GM19023 (cell line): ENCODE measurements at regions not wholly inside any gene's neighbourhood (a gene's known extent, or its start where the extent isn't known, plus 50 kb on each side); places are given as distances from the start of the nearest gene placed in this dataset.

Experiments used
- ATAC-seq: cut with Tn5 transposase; IDR thresholded peaks from one replicate; pipeline ENCODE4 v1.9.1; 2021; ENCODE audit warnings: mild to moderate bottlenecking, moderate library complexity; ENCODE audit not compliant: unreplicated experiment

DNA sequence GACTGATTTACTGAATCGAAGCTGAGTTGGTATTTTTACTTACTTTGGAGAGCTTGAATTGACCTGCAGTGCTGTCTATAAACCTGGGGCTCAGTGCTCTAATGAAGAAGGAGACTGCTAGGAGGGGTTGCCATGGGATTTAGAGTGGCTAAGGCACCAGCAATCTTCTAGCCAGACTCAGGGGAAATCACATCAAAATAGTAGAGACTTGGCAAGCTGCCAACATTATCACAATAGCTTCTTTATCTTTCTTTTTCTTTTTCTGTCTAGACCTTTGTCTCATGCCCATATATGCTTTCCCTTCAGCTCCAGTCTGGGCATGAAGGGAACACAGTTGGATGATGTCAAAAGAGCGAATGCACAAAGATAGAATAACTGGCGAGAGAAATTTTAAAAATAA, 301.1 kb upstream of the DPYD start:
- no peak for ATAC-seq

DNA sequence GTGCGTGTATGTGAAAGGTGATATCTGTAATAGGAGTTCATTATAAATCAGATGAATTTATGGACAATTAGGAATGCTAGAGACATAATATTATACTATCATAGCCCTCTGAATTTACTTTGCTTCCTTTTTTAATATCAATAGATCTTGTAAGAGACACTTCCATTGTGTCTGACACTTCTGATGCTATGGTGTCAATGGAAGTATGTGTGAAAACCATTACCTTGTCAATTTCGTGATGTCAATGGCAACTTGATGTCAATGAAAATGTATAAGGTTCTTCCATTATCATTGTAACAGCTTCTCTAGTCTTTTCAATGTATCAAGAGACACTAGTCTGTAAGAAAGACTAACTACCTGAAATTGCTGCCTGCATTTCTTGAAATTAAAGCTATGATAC, 296.8 kb upstream of the DPYD start:
- no peak for ATAC-seq

DNA sequence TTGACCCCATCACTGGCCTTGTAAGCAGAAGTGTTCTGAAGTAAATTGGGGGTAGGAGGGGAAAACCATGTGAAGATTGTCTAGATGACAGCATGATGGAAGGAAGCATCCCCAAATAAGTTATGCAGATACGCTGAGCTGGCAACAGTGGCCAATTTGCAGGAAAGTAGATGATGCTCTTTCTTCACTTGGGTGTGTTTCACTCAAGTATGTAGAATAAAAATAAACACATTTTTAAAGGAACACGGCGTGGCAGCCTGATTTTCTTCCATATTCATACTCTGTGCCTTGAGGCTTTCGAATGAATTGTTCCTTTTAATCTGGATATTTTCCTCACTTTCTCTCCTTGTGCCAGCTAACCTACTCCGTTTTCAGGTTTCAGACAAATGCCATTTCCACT, 295.5 kb upstream of the DPYD start:
- no peak for ATAC-seq

DNA sequence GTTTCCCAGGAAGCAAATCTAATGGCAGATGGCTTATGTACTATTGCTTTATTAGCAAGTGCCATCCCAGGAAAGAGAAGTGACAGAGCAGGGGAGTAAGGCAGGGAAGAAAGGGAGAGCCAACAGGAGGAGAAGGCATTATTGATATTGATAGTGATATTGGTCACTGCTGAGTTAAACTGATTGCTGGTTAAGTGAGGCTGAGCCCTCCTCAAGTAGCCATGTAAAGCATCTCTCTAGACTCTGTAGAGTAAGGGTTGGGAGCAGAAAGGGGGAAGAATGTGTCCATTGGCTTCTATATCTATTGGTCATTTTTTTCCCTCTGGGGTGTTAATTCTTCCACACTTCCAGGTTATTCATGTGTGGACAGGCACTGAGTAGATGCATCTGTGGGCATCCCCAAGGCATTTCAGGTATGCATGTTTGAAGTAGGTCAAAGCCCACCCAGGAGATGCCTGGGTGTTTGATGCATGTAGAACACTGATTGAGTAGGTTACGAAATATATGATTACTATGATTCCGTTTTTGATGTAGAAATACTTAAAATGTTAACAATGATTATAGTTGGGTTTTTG, 290.5 kb upstream of the DPYD start:
- ATAC-seq = no peak

DNA sequence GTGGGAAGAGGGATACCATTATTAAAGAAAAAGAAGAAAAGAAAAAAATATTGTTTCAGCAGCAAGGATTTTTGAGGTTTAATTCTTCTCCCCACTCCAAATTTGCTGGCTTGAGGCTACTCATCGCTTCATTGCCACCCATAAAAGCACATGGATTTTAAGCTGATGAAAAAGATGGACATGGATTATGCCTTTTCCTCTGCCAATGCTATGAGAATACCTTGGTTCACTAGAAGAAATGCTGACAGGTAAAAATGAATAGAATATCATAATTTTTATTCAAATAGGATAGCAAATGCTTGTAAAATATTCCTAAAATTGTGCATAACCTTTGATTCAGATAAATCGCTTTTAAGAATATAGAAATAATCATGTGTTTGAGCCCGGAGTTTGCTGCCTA, 289.7 kb upstream of the DPYD start:
- ATAC-seq = no peak

DNA sequence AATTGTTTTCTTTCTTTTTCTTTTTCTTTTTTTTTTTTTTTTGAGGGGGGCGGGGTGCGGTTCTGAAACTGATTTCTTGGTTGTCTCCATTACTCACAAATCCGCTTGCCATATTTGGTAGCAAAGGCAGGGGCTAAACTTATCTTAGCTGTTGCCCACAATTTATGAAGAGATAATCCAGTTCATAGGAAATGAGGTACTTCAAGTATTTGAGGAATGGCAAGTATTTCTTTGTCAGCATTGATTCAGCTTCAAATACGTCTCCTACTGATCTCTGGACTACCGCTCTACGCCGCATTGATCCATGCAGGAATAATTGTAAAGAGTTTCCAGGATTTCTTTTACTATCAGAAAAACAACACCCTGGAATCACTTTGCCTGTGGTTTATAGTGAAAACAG, 289.2 kb upstream of the DPYD start:
- ATAC-seq = no peak

DNA sequence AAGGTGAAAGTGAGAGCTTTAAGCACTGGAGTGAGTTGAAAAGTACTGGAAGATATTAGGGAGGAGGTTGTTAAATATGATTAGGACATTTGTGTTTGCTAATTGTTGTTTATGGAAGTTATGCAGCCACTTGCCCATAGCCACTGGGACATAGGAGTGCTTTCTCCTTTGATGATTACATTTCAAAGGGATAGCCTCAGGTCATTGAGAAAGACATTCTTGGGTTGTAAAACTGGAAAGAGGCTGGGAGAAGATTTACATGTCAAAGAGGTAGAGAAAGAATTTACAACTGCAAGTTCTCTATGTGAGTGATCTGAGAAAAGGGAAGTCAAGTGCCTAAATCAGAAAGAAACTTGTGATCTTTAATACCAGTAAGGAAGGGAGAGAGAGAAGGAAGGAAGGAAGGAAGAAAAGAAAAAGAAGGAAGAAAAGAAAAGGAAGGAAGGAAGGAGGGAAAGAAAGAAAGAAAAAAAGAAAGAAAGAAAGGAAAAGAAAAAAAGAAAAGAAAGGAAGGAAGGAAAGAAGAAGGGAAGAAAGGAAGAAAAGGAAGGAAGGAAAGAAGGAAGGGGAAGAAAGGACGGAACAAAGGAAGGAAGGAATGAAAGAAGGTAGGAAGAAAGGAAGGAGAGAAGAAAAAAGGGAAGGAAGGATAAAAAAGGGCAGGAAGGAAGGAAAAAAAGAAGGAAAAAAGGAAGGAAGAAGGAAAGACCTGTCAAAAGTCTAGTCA, 284.6 kb upstream of the DPYD start:
- ATAC-seq = no peak

DNA sequence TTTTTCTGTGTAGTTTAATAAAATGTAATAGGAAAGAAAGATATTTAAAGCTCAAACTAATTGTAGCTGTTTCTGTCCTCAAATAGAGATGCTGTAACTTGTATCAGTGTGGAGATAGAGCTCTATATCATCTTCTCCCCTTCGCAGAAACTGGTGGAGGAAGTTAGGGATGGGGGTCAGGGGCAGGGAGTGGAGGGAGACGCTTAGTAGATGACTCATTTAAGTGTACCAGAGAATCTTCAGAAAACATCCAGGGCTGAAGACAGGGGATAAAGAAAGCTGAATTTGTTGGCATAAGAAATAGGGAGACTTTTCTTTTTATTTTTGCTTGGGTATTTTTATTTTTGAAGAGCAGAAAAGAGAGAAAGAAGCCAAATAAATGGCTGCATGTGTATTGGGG, 282.6 kb upstream of the DPYD start:
- no peak for ATAC-seq

DNA sequence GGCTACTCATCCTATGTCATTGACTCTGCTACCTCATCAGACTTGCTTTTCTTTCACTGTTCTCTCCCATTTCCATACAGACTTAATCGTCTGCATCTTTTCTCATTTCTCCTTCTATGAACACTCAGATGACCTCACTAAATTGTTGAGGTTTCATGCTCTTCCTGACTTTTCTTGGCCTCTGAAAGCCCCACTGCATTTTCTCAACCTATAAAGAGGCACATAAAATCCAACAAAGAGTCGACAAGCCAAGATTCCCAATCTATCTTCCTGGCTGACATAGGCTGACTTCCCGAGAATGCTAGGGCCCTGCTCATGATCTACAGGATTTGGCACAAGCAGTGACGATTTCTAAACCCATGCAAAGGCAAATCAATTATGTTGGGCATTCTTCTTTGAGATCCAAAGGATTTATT, 280.8 kb upstream of the DPYD start:
- no peak for ATAC-seq

DNA sequence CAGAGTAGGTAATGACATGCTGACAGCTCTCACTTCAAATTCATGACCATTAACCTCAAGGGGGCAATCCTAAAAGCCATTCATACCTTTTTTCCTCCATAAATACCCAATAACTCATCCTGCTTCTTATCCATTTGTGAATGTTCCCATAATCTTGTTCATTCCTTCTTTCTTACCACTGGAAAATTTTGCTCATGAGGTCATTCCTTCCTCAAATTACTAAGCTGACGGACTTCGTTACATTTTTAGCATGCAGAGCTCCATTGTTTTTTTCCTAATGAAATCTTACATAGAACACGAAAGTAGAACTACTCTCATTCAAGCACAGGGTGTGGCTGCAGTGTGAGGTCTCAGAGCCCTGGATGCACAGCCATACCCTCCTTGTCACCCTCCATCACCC, 276.5 kb upstream of the DPYD start:
- no peak for ATAC-seq

DNA sequence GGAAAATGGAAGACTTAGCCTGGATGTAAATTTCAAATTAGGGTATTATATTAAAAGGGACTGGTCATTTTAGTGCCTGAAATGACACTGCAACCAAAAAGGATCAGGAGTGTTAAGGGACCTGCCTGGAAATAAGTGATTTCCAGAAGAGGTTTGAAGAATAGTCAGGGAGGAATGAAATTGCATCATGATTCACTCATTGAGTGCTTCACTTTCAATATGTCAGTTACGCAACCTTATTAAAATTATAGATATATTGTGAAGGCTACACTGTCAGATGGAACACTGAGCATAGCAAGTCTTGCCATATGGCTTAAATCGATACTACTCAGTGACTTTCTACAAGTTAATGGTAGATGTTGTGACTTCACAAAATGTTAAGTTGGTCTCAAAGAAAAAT, 275.2 kb upstream of the DPYD start:
- no peak for ATAC-seq

DNA sequence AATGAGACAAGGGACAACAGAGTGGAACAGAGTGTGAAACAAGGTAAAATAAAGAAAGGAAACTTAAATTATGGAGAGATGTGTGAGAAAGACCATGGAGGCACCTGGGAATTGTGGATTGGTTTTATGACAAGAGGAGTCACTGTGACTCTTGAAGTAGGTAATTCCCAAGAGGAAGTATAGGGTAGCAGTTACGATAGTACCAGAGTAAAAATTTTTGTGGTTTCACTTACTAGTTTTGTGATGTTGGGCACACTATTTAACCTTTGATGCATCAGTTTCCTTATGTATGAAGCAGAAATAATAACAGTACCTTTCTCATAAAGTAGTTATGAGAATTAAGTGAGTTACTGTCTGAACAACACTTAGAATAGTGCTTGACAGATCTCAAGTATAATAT, 267.9 kb upstream of the DPYD start:
- ATAC-seq = no peak

DNA sequence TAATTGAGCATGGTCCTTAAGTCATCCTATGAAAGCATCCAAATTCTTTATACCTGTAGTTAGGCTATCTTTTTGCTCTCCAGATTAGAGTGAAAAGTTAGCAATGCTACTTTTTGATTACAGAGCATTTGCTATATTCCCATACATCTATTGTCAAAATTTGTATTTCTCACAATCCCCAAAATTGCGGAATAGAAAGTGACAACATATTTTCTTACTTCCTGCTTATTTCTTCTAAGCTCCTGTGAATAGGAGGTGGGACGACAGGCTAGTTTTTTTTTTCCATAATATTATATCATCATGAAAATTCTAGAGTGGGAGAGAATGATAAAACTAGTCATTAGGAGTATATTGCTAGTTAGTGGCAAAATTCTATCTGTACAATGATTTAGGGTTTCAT, 264.0 kb upstream of the DPYD start:
- no peak for ATAC-seq

DNA sequence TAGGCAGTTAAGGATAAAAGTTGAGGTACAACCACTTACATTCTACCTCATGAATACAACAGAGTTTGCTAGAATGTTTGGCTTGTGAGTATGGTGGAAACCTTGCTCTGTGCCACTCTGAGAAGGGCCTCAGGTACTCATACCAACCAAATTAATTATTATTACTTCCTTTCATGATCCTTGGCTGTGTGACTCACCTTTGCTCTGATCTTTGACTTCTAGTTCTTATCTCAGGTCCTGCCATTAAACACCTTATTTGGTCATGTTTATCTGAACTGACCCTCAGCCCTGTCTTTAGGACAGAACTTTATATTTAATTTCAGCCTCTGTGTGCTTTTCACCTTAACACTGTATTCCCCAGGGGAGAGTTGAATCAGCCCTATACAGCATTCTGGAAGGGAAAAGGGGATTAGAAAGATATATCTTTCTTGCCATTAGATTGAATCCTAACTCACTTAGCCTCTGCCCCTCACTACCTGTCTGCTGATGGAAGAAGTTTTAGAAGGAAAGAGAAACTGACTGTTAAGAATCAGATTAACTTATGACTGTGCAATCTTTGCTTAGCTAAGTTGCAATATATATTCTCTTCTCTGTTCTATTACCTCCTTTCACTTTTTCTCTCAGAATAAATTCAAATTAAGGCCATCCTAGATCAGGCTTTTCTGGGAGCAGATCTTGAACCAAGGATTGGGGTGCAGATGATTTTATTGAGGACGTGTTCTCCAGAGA, 260.4 kb upstream of the DPYD start:
- no peak for ATAC-seq

DNA sequence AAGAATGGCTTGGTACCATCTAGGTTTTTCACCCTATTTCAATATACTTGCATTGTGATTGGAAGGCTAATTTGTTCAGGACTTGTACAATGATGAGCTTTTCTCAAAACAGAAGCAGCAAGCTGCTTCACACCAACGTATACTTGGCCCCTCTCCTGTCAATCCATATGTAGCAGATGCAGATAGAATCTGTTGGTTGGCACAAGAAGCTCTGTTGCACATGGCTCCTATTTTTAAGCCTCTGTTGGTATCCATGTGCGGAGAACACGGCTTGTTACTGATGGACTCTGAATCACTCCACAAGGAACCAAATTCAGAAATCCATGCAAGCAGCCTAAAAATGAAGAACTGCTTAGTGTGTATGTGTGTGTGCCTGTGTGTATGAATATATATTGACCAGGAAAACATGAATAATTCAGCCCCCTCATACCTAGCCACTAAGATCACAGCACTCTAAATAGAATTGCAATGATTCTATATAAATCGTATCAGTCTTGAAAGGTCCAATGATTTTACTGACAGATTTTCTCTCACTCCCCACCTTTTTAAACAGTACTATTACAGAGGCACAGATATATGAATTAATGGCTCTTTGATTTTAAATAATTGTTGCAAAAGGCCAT, 258.4 kb upstream of the DPYD start:
- ATAC-seq = no peak

DNA sequence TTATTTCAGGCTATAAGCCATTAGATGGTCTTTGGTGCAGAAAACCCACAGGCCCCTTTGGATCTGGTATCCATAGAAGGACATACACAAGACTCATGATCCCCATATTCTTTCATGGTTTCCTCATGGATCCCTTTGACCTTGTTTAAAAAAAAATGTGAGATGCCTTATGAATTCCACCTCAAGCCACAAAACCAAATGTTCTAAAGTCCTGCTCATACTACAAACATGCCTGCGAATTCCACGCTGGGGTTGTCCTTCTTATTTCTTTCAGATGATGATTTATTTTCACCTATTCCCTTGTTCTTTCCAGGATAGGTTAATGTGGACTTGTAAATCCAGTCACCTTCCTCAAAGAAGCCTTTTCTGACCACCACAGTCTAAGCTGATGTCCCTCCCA, 256.9 kb upstream of the DPYD start:
- no peak for ATAC-seq

DNA sequence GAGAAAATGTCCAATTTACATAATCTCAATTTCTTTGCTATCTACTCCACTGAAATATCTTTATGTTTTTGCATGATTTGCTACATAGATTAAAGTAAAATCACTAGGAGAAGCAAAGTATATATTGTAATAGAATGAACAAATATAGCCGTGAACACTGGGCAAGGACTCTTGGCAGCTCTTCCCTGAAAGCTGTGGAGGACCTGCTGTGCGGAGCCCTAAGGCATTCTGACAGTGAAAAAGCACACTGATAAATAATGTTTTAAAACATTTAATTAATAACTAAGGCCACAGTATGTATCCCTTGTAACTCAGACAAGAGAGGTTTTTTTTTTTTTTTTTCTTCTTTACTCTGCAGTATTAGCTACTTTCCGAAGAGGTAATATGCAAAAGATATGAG, 256.1 kb upstream of the DPYD start:
- no peak for ATAC-seq

DNA sequence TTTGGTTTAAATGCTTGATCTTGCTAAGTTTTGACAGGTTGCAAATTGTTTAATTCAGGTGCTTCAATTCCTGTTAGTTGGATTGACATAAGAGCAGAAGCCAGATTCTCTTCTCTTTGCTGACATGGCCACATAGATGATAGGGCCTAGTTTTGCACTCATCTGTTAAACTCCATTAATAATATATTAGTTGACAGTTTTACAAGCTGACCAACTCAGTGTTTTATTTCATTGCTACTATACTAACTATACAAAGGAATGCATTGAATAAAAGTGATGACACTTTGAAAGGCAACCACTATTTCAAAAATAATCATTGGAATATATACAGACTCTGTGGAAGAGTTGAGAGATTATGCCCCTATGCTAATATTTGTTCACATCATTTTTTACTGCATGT, 255.6 kb upstream of the DPYD start:
- ATAC-seq = no peak

DNA sequence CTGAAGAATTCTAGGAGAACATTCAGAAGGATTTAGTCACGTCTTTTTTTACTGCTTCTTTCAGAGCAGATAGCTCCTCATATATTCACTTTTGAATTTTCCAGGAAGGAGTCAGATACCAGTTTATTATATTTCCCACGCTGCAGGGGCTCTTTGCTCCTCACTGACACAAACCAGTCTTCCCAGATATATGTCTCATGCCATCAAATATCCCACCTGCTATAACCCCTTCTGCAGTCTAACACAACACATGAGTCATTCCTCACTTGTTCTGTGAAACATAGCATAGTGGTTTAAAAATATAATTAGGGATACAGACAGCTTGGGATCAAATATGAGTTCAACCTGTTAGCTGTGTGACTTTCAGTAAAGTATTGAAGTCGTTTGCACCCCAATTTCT, 251.7 kb upstream of the DPYD start:
- ATAC-seq = no peak

DNA sequence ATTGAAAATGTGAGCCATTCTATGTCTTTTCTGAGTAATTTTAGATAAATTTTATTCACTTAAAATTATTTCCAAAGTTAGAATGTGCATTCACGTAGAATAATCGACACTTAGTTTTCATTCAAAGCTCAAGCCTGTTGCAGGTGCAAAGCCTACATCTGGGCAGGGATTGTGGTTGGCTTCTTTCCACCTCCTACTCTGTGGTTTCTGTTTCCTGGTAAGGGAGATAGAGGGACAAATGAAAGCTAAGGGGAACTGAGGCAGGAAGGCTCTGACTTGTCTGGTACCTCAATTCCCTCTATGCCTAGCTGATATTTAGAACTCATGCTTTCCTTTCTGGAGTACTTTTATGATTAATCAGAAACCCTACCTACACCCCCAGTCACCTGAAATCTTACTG, 251.2 kb upstream of the DPYD start:
- no peak for ATAC-seq

DNA sequence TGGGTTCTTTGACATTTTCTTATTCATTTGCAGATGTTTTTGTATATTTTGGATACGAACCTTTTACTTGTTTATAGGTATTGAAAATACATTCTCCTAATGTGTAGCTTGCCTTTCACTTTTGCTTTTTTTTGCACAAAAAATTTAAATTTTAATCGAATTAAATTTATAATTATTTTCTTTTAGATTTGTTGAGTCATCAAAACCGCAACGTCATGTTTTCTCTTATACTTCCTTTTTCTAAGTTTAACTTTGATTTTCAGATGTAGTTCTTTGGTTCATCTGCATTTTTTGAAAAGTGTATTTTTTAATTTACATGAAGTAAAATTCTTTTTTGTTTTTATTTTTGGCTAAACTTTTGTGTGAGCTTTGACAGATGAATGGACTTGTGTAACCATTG, 243.7 kb upstream of the DPYD start:
- no peak for ATAC-seq
